NCI-H2171 treated with DMSO at 0.1 percent for 48 hours (cell line): ENCODE measurements at regions not wholly inside any gene's neighbourhood (a gene's known extent, or its start where the extent isn't known, plus 50 kb on each side); places are given as distances from the start of the nearest gene placed in this dataset.

ENCODE experiments used
- DNase-seq: peaks from one replicate; lab custom pipeline; 2025; lab: John Stamatoyannopoulos, UW

- DNase-seq: no peak
Measured at GRCh38 chr22:49640366-49641095, 187.1 kb downstream of the BRD1 start.

GRCh38 chr22:49639956-49640355, 187.7 kb downstream of the BRD1 start:
- no peak for DNase-seq

GRCh38 chr22:49638788-49639187, 188.9 kb downstream of the BRD1 start:
- no peak for DNase-seq

GRCh38 chr22:49638001-49638400, 189.7 kb downstream of the BRD1 start:
- no peak for DNase-seq

GRCh38 chr22:49637255-49637760, 190.4 kb downstream of the BRD1 start:
- no peak for DNase-seq

- DNase-seq: no peak
Measured at GRCh38 chr22:49636649-49637048, 191.0 kb downstream of the BRD1 start.

GRCh38 chr22:49636214-49636613, 191.5 kb downstream of the BRD1 start:
- DNase-seq: no peak

GRCh38 chr22:49634006-49634772, 193.5 kb downstream of the BRD1 start:
- no peak for DNase-seq

- DNase-seq: no peak
Measured at GRCh38 chr22:49633010-49633324, 194.7 kb downstream of the BRD1 start.

- peak; percentile 78 for DNase-seq
Measured at GRCh38 chr22:49632199-49633009, 195.3 kb downstream of the BRD1 start.

- DNase-seq: no peak
Measured at GRCh38 chr22:49630448-49630946, 197.2 kb downstream of the BRD1 start.

GRCh38 chr22:49629586-49630447, 197.9 kb downstream of the BRD1 start:
- no peak for DNase-seq

- no peak for DNase-seq
Measured at GRCh38 chr22:49629261-49629570, 198.5 kb downstream of the BRD1 start.

GRCh38 chr22:49628391-49629260, 199.0 kb downstream of the BRD1 start:
- peak; percentile 40 for DNase-seq

GRCh38 chr22:49627217-49628181, 200.2 kb downstream of the BRD1 start:
- DNase-seq: no peak

- no peak for DNase-seq
Measured at GRCh38 chr22:49626361-49627216, 201.1 kb downstream of the BRD1 start.

- DNase-seq: no peak
Measured at GRCh38 chr22:49624421-49625177, 203.1 kb downstream of the BRD1 start.

- no peak for DNase-seq
Measured at GRCh38 chr22:49623715-49624114, 204.0 kb downstream of the BRD1 start.
